T47D (cell line): ENCODE measurements at regions not wholly inside any gene's neighbourhood (a gene's known extent, or its start where the extent isn't known, plus 50 kb on each side); places are given as distances from the start of the nearest gene placed in this dataset.

Experiments
- DNase-seq, 2 experiments: peaks; one replicate each; pipeline versions ENCODE4 v3.0.0 to v3.0.0-alpha.2; 2011 to 2012; ENCODE audit warnings: low read depth in 1 of 2, low spot score in 1 of 2
- JUND ChIP-seq: IDR thresholded peaks from 2 replicates; pipeline ENCODE4 v1.6.1; 2012; ENCODE audit warnings: low read depth
- in situ Hi-C: cut with HindIII; loops from 2 replicates; pipeline ENCODE4 v1.10.0; 2016; ENCODE audit warnings: low sequenced_read_pairs, low pct_unique_long_range_greater_than_20kb

DNA sequence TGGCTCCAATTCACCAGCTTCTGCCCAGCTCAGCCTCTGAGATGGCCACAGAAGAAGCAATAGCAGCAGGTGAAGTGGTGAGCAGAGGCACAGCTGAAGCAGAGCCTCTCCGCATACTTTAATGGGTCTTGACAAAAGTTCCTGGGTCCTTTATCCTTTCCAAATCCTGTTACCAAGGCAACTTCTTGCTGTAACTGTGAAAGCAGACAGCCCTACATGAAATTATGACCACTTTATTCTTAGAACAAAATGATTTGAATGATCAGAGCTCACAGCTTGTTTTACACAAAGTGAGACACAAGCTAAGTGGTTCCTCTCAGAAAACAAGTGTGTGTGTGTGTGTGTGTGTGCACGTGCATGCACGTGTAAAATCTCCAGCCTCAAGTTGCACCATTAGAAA is 245.6 kb downstream of the HTR7 start:
- no peak for DNase-seq
- in situ Hi-C loops = no loop called here
- TF ChIP-seq JUND = no peak

DNA sequence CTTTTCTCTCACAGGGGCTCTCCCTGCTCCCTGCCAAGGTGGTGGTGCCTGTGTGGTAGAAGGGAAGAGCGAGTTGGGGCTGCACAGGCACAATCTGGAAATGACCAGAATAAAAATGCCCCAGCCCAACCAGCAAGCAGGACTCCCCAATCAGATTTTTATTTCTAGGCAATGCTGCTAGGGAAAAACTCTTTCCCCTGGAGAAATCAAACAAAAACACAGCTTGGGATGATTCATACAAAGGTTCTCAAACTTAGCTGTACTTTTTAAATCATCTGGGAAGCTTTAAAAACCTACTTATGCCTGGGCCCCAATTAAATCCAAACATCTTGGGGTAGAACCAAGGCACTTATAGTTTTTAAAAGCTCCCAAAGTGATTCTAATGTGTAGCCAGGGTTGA is 243.2 kb downstream of the HTR7 start:
- DNase-seq = no peak
- in situ Hi-C loops = no loop called here
- TF ChIP-seq JUND = no peak

DNA sequence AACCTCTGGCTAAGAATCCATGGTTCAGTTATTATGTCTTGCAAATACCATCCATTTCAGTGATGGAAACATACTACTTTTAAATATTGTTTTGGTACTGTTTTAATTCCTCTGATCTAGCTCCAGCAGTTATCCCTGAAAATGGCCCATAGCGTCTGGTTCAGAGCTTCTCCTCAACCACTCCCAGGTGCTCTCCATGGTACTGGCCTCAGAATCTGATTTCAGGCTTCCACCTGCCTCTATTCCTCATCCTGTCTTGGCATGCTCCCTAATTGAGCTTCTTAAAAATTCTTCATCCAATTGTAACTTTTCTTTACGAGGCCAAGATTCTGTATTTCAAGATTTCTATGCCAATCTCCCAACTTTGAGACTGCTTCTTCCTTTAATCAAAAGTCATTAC is 236.3 kb downstream of the HTR7 start:
- DNase-seq = peak; percentile 10 to 23
- TF ChIP-seq JUND = no peak
- in situ Hi-C loops = no loop called here

DNA sequence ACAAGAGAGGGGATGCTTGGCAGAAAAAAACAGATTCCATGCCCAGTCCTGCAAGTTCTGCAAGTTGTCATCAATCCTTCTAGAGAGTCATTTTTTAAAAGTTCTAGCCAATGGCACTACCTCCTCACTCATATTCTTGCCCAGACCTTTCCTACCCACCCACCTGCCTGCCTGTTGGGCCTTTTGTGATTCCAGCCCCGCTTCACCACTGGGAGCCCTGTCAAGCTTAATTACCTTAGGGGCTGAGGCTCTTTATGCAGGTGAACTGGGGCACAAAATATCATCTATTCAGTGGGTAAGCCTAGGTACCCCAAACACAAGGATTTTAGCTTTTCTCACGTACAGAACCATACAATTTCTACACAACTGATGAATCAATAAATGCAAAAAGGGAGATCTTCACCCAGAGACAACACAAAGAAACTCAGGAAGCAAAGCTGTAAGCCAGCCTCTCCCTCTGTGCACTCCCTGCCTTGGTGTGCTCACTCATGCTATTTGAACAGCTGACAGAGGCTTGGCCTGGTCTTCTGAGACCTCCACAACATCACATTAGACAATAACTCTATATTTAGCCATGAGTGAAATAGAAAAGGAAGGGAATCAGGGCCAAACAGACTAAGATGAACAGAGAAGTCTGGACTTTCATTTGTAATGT is 222.6 kb downstream of the HTR7 start:
- in situ Hi-C loops = no loop called here
- no peak for DNase-seq
- TF ChIP-seq JUND = no peak

DNA sequence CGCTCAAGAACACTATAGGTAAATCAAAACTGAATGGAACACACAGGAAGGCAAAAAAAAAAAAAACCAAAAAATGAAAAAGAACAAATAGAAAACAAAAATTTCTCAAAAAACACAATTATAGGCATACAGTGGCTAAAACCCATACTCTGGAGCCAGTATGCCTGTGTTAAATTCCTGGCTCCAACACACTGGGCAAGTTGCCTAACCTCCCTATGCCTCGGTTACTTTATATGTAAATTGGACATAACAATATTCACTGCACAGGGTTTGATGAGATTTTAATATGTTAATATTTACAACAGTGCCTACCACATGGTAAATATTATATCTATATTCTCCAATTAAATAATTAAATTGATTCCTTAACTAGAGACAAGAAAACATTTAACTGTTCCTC is 217.1 kb downstream of the HTR7 start:
- in situ Hi-C loops = no loop called here
- no peak for TF ChIP-seq JUND
- no peak for DNase-seq

DNA sequence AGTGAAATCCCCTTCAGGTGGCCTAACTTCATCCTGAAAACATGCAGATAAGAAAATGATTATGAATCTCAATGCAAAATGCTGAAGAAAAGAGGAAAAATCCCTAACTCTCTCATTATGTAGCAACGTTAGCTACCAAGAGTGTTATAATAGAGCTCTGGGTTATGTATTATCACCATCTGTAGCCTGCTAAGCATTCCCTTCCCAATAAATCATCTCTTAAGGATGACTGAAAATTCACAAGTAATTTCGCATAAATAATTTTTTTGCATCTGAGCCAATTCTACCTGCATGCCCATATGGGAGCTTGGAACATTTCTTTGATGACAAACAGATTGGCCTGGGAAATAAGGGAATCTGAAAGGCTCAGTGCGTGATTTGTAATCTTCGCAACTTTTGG is 216.1 kb downstream of the HTR7 start:
- DNase-seq = no peak
- in situ Hi-C loops = no loop called here
- no peak for TF ChIP-seq JUND

DNA sequence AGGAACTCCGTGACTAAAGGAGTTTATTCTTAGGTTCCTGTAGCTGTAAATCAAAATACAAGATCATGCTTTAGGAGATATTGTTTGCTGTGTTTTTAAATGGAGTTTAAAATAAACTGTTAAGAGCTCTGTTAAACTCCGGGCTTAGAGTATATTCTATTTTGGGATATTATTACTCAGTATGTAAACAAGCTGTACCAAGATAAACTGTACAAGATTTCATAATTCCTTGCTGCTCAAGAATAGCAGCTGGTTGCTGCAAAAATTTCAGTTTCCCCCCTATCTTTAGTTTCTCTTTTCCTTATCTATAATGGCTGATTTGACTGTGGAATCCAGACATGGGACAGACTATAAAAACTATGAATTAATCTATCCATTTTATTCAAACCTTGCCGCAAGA is 215.7 kb downstream of the HTR7 start:
- in situ Hi-C loops = no loop called here

DNA sequence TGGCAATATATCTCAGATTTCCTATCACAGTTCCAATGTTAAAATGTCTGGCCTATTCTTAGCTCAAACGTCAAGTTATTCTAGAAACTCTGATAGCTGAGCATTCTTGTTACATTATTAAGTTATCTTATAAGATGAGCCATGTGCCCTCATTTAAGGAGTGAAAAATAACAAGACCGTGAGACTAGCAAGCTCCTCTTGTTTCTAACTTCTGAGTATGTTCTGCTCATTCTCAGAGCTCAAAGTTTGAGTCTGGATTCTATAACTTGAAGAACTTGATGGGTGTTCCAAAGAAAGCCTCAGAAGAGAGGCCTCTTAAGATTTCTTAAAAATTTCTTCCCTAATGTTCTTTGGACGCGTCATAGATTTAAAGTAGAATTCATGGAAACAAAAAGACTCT is 215.2 kb downstream of the HTR7 start:
- in situ Hi-C loops = no loop called here
- DNase-seq = no peak
- no peak for TF ChIP-seq JUND

More for the DNA sequence above, 215.7 kb downstream of the HTR7 start:
- no peak for TF ChIP-seq JUND
- DNase-seq = no peak

DNA sequence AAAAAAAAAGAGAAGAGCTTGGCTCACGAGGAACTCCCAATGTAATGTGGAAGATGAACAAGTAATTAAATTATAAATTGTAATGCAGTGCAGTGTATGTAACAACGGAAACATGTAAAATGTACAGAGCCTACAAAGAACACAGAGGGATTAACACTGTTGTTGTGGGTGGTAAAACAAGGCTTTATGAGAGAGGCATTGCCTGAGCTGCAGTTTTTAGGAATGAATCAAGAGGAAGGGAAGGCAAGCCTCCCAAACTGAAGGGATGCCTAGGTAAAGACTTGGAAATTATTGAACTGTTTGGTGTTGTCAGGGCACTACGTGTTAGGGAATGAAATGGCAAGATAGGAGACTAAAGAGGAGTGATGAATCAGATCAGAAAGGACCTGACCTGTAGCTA is 213.7 kb downstream of the HTR7 start:
- in situ Hi-C loops = no loop called here
- no peak for TF ChIP-seq JUND
- DNase-seq = no peak

DNA sequence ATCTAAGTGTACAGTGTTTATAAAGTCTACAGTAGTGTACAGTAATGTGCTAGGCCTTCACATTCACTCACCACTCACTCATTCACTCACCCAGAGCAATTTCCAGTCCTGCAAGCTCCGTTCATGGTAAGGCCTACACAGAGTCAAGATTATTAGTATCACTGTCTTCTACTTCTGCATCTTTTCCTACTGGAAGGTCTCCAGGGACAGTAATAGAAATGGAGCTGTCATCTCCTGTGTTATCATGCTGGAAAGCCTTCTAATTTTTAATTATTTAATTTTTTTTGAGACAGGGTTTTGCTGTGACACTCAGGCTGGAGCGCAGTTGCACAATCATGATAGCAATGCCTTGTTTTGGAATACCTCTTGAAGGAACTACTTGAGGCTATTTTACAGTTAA is 207.0 kb downstream of the HTR7 start:
- in situ Hi-C loops = no loop called here
- DNase-seq = no peak
- no peak for TF ChIP-seq JUND

DNA sequence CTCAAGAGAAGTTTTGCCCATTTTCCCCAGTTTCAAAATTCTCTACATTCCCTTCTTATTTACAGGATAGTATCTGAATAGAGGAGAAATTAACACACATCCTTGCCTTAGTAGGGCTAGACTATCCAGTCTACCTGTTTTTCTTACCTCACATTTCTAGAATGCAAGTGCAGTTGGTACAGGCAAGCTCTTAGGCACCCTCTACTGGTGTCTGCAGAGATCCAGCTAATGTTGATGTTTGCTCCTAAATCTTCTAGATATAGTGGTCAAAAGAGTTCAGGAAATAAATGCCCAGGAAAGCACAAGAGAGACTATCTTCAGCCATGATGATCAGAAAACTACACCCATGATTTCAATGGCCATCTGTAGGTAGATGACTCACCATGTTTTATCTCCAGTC is 205.3 kb downstream of the HTR7 start:
- peak; percentile 3 to 46 for DNase-seq
- TF ChIP-seq JUND = no peak
- in situ Hi-C loops = no loop called here

DNA sequence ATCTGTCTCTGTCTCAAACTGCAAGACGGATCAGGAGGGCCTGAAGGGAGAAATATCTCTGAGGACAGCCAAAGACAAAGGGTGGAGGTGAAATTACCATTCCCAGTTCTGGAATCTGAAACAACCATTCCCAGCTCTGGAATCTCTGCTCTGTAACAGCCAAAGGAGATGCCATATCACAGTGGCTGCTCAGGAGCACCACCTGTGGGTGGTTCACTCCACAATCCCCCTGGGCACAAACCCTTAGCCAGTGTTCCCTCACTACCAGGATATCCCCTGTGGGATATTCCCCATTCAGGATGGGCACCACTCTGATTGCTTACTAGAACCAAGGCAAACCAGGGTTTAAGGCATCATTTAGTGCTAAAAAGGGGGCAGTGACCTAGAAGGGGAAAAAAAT is 199.0 kb downstream of the HTR7 start:
- in situ Hi-C loops = no loop called here
- TF ChIP-seq JUND = no peak
- no peak for DNase-seq

DNA sequence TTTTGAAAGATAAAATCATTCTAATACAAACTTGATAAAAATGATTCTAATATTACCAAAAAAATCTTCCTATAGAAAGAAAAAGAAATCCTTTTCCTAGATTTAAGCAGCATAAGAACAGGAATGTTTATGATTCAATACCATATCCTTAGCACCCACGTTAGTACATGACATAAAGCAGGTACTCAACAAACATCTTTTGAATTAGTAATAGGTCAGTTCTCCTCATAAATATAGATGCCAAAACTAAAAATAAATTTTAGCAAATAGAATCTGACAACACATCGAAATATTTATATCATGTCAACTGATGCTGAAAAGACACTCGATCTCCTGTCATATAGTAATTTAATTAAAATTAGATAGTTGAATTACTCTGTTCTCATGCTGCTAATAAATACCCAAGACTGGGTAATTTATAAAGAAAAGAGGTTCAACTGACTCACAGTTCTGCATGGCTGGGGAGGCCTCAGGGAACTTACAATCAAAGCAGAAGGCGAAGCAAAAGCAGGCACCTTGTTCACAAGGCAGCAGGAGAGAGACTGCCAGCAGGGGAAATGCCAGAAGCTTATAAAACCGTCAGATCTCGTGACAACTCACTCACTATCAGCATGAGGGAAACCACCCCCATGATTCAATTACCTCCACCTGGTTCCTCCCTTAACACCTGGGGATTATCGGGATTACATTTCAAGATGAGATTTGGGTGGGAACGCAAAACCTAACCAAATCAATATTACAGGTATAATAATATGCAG is 191.8 kb downstream of the HTR7 start:
- TF ChIP-seq JUND = no peak
- in situ Hi-C loops = no loop called here
- no peak for DNase-seq

DNA sequence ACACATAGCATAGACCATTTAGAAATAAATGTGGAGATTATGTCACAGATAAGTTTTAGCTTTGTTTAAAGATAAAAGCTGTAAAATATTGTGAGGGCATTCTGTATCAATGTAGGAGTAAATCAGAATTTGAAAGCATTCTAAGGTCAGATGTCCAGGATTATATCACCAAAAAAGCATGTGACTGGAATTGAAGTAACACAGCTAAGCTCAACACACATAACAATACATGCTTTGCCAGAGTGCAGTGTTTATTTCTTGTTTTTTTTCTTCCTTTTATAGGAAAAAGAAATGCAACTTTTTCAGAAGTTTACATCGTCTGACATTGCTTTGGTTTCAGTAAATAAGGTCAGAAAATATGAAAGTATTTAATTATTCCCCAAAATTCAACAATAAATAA is 183.4 kb downstream of the HTR7 start:
- DNase-seq = no peak
- in situ Hi-C loops = no loop called here
- TF ChIP-seq JUND = no peak
